DND-41 (cell line): ENCODE measurements at regions not wholly inside any gene's neighbourhood (a gene's known extent, or its start where the extent isn't known, plus 50 kb on each side); places are given as distances from the start of the nearest gene placed in this dataset.
A peak's percentile ranks its signal among the peaks of the same experiment; 100 is the strongest.

Source experiments
- ATAC-seq: fragments of 200-7000 bp; cut with Tn5 transposase; 3 replicates; pipeline ENCODE4 v1.9.1; 2021; ENCODE audit warnings: low read depth; ENCODE audit not compliant: insufficient read depth
- DNase-seq: peaks from one replicate; pipeline ENCODE4 v3.0.0-alpha.2; 2020
- H2AFZ ChIP-seq: 2 replicates; pipeline ENCODE4 v1.6.0; 2012; ENCODE audit warnings: low read depth, low read length
- H3K27ac ChIP-seq: 2 replicates; pipeline ENCODE4 v1.5.1; 2012; ENCODE audit warnings: low read length, inconsistent platforms
- H3K27me3 ChIP-seq: fragments of 200-600 bp; sonication (generic); 2 replicates; pipeline ENCODE4 v1.6.0; 2012; ENCODE audit warnings: low read length, mild to moderate bottlenecking, inconsistent platforms; ENCODE audit not compliant: insufficient read depth, poor library complexity
- H3K36me3 ChIP-seq: 2 replicates; pipeline ENCODE4 v1.5.1; 2012; ENCODE audit warnings: low read length, inconsistent platforms; ENCODE audit not compliant: insufficient read depth
- H3K4me1 ChIP-seq: 2 replicates; pipeline ENCODE4 v1.5.1; 2012; ENCODE audit warnings: mild to moderate bottlenecking, low read length; ENCODE audit not compliant: insufficient read depth
- H3K4me2 ChIP-seq: 2 replicates; pipeline ENCODE4 v1.6.0; 2012; ENCODE audit warnings: mild to moderate bottlenecking, moderate library complexity, low read length, inconsistent platforms; ENCODE audit not compliant: insufficient read depth
- H3K4me3 ChIP-seq, 2 experiments: fragments of 200-600 bp in 1 of 2; shearing (Covaris generic) in 1 of 2; 2 replicates each; pipeline ENCODE4 v1.5.1; 2012 to 2016; ENCODE audit warnings: inconsistent platforms in 2 of 2, low read length in 2 of 2, mild to moderate bottlenecking in 2 of 2, low read depth in 1 of 2, moderate library complexity in 1 of 2
- H3K79me2 ChIP-seq: 2 replicates; pipeline ENCODE4 v1.6.0; 2012; ENCODE audit warnings: low read length, inconsistent platforms; ENCODE audit not compliant: insufficient read depth
- H3K9ac ChIP-seq: 2 replicates; pipeline ENCODE4 v1.6.0; 2012; ENCODE audit warnings: low read depth, mild to moderate bottlenecking, inconsistent platforms, low read length, moderate library complexity
- H3K9me3 ChIP-seq: 2 replicates; pipeline ENCODE4 v1.5.1; 2012; ENCODE audit warnings: low read length, moderate library complexity, mild to moderate bottlenecking, inconsistent platforms; ENCODE audit not compliant: insufficient read depth, severe bottlenecking
- H4K20me1 ChIP-seq: 2 replicates; pipeline ENCODE4 v1.6.0; 2012; ENCODE audit warnings: low read length; ENCODE audit not compliant: insufficient read depth
- CTCF ChIP-seq: IDR thresholded peaks from 2 replicates; pipeline ENCODE4 v1.5.1; 2012; ENCODE audit warnings: borderline replicate concordance, low read length, moderate library complexity, mild to moderate bottlenecking; ENCODE audit not compliant: poor library complexity, severe bottlenecking; ENCODE audit errors: extremely low read depth
- EZH2 ChIP-seq: IDR thresholded peaks from 3 replicates; pipeline ENCODE4 v1.6.1; 2012; ENCODE audit warnings: borderline replicate concordance, low read depth, mild to moderate bottlenecking, moderate library complexity, low read length, inconsistent platforms; ENCODE audit not compliant: severe bottlenecking

- H3K4me2 ChIP-seq: no peak overlapping the region
- peak overlapping the region; percentile 13; the same call in 1 of the 2 replicates for H3K27ac ChIP-seq
- no peaks in the 10 kb centered on the region for H3K9me3 ChIP-seq
- no peak overlapping the region for H2AFZ ChIP-seq
- H3K9ac ChIP-seq: no peak overlapping the region
- no peaks in the 10 kb centered on the region for H3K27me3 ChIP-seq
- no peak for ATAC-seq
- no peak for DNase-seq
- no peak overlapping the region for H3K4me3 ChIP-seq
- no peaks in the 10 kb centered on the region for H4K20me1 ChIP-seq
- H3K4me1 ChIP-seq: peaks cover 50% of the 10 kb centered on the region
- no peaks in the 10 kb centered on the region for H3K79me2 ChIP-seq
- TF ChIP-seq CTCF: no peak
- no peak for TF ChIP-seq EZH2
- H3K36me3 ChIP-seq: no peaks in the 10 kb centered on the region
Measured at GRCh38 chr6:100167585-100167984, 173.6 kb upstream of the MCHR2 start.

GRCh38 chr6:100166956-100167355 lies 172.9 kb upstream of the MCHR2 start:
- H3K9me3 ChIP-seq: no peaks in the 10 kb centered on the region
- H2AFZ ChIP-seq: no peak overlapping the region
- no peak overlapping the region for H3K4me3 ChIP-seq
- H3K27ac ChIP-seq: no peak overlapping the region
- TF ChIP-seq EZH2 (no peak), CTCF (no peak)
- no peaks in the 10 kb centered on the region for H3K79me2 ChIP-seq
- no peak overlapping the region for H3K4me2 ChIP-seq
- H4K20me1 ChIP-seq: no peaks in the 10 kb centered on the region
- no peaks in the 10 kb centered on the region for H3K27me3 ChIP-seq
- no peaks in the 10 kb centered on the region for H3K36me3 ChIP-seq
- peaks cover 43% of the 10 kb centered on the region for H3K4me1 ChIP-seq
- H3K9ac ChIP-seq: no peak overlapping the region
- ATAC-seq (no peak), DNase-seq (no peak)

GRCh38 chr6:100165442-100165841 lies 171.4 kb upstream of the MCHR2 start:
- Histone ChIP-seq H3K27me3 (no peaks in the 10 kb centered on the region), H3K27ac (no peak overlapping the region), H3K79me2 (no peaks in the 10 kb centered on the region), H3K9ac (no peak overlapping the region), H3K4me3 (no peak overlapping the region), H2AFZ (no peak overlapping the region), H3K4me2 (no peak overlapping the region), H4K20me1 (no peaks in the 10 kb centered on the region), H3K9me3 (no peaks in the 10 kb centered on the region), H3K4me1 (peaks cover 28% of the 10 kb centered on the region), H3K36me3 (no peaks in the 10 kb centered on the region)
- DNase-seq: no peak
- no peak for TF ChIP-seq EZH2
- no peak for TF ChIP-seq CTCF
- ATAC-seq: no peak

GRCh38 chr6:100163035-100163434 lies 169.0 kb upstream of the MCHR2 start:
- Histone ChIP-seq H3K4me1 (peaks cover 4% of the 10 kb centered on the region), H3K4me3 (no peak overlapping the region), H3K4me2 (no peak overlapping the region), H4K20me1 (no peaks in the 10 kb centered on the region), H2AFZ (no peak overlapping the region), H3K9ac (no peak overlapping the region), H3K27me3 (no peaks in the 10 kb centered on the region), H3K9me3 (no peaks in the 10 kb centered on the region), H3K36me3 (no peaks in the 10 kb centered on the region), H3K27ac (no peak overlapping the region), H3K79me2 (no peaks in the 10 kb centered on the region)
- TF ChIP-seq CTCF (no peak), EZH2 (no peak)
- no peak for ATAC-seq
- no peak for DNase-seq
